Panc1 (cell line): ENCODE measurements at regions not wholly inside any gene's neighbourhood (a gene's known extent, or its start where the extent isn't known, plus 50 kb on each side); places are given as distances from the start of the nearest gene placed in this dataset.

ENCODE experiments used
- ATAC-seq: fragments of 200-7000 bp; cut with Tn5 transposase; 2 replicates; pipeline ENCODE4 v1.9.1; 2020; ENCODE audit warnings: mild to moderate bottlenecking, moderate library complexity
- BruUV-seq: library from RNA; stranded (reverse); fragments of 400-500 nt; replicated peaks from 2 replicates; lab custom pipeline; 2021; lab: Mats Ljungman, UMichigan
- CTCF ChIA-PET: fragments of 300-600 bp; sonication (Branson Sonifier 250); formaldehyde crosslinking; loops from one replicate; lab custom pipeline; 2022; ENCODE audit warnings: antibody characterized with exemption; lab: Charles Lee
- POLR2A ChIA-PET: fragments of 300-600 bp; sonication (Branson Sonifier 250); formaldehyde crosslinking; loops from one replicate; lab custom pipeline; 2022; ENCODE audit warnings: antibody characterized with exemption; lab: Charles Lee
- DNase-seq: peaks from one replicate; pipeline ENCODE4 v3.0.0-alpha.2; 2010; ENCODE audit warnings: low read depth, low spot score
- H3K27ac ChIP-seq: 2 replicates; pipeline ENCODE4 v1.5.1; 2011; ENCODE audit warnings: mild to moderate bottlenecking, low read length, inconsistent platforms
- H3K27me3 ChIP-seq: fragments of 200-500 bp; sonication (Bioruptor generic); 2 replicates; pipeline ENCODE4 v1.6.0; 2014; ENCODE audit warnings: low read length, inconsistent platforms; ENCODE audit not compliant: control insufficient read depth, insufficient read depth
- H3K36me3 ChIP-seq: fragments of 200-500 bp; sonication (Bioruptor generic); 2 replicates; pipeline ENCODE4 v1.5.1; 2014; ENCODE audit warnings: inconsistent platforms, mild to moderate bottlenecking, low read length, moderate library complexity; ENCODE audit not compliant: control insufficient read depth, insufficient read depth
- H3K4me1 ChIP-seq: 2 replicates; pipeline ENCODE4 v1.5.1; 2011; ENCODE audit warnings: inconsistent platforms, mild to moderate bottlenecking, low read length, moderate library complexity; ENCODE audit not compliant: control insufficient read depth, insufficient read depth
- H3K4me3 ChIP-seq, 2 experiments: 2 replicates each; pipeline ENCODE4 v1.5.1; 2011 to 2012; ENCODE audit warnings: low read depth in 2 of 2, low read length in 2 of 2, mild to moderate bottlenecking in 2 of 2, inconsistent platforms in 1 of 2, moderate library complexity in 1 of 2
- H3K9me3 ChIP-seq: fragments of 200-500 bp; sonication (Bioruptor generic); 2 replicates; pipeline ENCODE4 v1.5.1; 2014; ENCODE audit warnings: low read depth, mild to moderate bottlenecking, inconsistent platforms, low read length, moderate library complexity; ENCODE audit not compliant: control insufficient read depth, insufficient read depth
- POLR2AphosphoS5 ChIP-seq: IDR thresholded peaks from 2 replicates; pipeline ENCODE4 v1.6.1; 2012; ENCODE audit warnings: mild to moderate bottlenecking, low read depth, low read length, moderate library complexity
- SIN3A ChIP-seq: IDR thresholded peaks from 2 replicates; pipeline ENCODE4 v1.6.1; 2012; ENCODE audit warnings: low read depth, mild to moderate bottlenecking, low read length, moderate library complexity, borderline replicate concordance; ENCODE audit not compliant: insufficient read depth
- TCF7L2 ChIP-seq: IDR thresholded peaks from 2 replicates; pipeline ENCODE4 v1.6.1; 2011; ENCODE audit warnings: mild to moderate bottlenecking, low read depth, low read length, inconsistent platforms
- in situ Hi-C: cut with HindIII; loops from 2 replicates; pipeline ENCODE4 v1.10.0; 2016; ENCODE audit warnings: low sequenced_read_pairs, low pct_unique_long_range_greater_than_20kb
- intact Hi-C: fragments of 100-400 bp; cut with micrococcal nuclease; formaldehyde crosslinking; loops from one replicate; pipeline ENCODE4 v1.10.0; 2022; ENCODE audit not compliant: unreplicated experiment
- TF ChIP-seq, protein P1 (sequence below), 2 experiments: IDR thresholded peaks; 2 replicates each; pipeline ENCODE4 v1.6.1; 2011 to 2012; ENCODE audit warnings: low read depth in 2 of 2, control low read depth in 1 of 2, low read length in 1 of 2, mild to moderate bottlenecking in 1 of 2, moderate library complexity in 1 of 2; ENCODE audit not compliant: insufficient read depth in 1 of 2
- TF ChIP-seq, protein P2 (sequence below): fragments of 450-650 bp; IDR thresholded peaks from 2 replicates; pipeline ENCODE4 v1.5.1; 2017; ENCODE audit warnings: mild to moderate bottlenecking

DNA sequence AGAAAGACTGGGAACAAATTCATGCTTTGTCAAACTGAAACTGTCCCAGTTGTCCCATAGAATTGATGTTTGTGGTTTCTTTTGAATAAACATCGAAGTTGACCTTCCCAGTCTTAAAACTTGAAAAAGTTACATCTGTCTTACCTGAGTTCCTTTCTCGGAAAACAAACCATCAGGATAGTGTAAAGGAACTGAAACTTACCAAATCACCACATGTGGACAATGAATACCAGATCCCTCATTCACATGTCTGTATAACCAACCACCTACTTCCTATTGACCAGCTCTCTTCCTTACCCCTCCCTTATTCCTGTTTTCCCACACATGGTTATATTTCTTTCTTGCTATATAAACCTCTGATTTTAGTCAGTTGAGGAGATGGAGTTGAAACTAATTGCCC, 791.7 kb upstream of the PCDH20 start:
- Histone ChIP-seq H3K4me3 (no peak overlapping the region), H3K27ac (no peak overlapping the region), H3K36me3 (no peaks in the 10 kb centered on the region), H3K9me3 (no peaks in the 10 kb centered on the region; the same call in 1 of the 2 replicates), H3K4me1 (no peaks in the 10 kb centered on the region), H3K27me3 (no peaks in the 10 kb centered on the region)
- TF ChIP-seq, protein P1, sequence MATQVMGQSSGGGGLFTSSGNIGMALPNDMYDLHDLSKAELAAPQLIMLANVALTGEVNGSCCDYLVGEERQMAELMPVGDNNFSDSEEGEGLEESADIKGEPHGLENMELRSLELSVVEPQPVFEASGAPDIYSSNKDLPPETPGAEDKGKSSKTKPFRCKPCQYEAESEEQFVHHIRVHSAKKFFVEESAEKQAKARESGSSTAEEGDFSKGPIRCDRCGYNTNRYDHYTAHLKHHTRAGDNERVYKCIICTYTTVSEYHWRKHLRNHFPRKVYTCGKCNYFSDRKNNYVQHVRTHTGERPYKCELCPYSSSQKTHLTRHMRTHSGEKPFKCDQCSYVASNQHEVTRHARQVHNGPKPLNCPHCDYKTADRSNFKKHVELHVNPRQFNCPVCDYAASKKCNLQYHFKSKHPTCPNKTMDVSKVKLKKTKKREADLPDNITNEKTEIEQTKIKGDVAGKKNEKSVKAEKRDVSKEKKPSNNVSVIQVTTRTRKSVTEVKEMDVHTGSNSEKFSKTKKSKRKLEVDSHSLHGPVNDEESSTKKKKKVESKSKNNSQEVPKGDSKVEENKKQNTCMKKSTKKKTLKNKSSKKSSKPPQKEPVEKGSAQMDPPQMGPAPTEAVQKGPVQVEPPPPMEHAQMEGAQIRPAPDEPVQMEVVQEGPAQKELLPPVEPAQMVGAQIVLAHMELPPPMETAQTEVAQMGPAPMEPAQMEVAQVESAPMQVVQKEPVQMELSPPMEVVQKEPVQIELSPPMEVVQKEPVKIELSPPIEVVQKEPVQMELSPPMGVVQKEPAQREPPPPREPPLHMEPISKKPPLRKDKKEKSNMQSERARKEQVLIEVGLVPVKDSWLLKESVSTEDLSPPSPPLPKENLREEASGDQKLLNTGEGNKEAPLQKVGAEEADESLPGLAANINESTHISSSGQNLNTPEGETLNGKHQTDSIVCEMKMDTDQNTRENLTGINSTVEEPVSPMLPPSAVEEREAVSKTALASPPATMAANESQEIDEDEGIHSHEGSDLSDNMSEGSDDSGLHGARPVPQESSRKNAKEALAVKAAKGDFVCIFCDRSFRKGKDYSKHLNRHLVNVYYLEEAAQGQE (IDR thresholded peaks at IDR 0.05; ENCODE audit: insufficient read depth in 1 of 2, low read depth in 2 of 2, low read length in 1 of 2), result no peak
- TF ChIP-seq POLR2AphosphoS5 (no peak), SIN3A (no peak), TCF7L2 (no peak)
- TF ChIP-seq, protein P2, sequence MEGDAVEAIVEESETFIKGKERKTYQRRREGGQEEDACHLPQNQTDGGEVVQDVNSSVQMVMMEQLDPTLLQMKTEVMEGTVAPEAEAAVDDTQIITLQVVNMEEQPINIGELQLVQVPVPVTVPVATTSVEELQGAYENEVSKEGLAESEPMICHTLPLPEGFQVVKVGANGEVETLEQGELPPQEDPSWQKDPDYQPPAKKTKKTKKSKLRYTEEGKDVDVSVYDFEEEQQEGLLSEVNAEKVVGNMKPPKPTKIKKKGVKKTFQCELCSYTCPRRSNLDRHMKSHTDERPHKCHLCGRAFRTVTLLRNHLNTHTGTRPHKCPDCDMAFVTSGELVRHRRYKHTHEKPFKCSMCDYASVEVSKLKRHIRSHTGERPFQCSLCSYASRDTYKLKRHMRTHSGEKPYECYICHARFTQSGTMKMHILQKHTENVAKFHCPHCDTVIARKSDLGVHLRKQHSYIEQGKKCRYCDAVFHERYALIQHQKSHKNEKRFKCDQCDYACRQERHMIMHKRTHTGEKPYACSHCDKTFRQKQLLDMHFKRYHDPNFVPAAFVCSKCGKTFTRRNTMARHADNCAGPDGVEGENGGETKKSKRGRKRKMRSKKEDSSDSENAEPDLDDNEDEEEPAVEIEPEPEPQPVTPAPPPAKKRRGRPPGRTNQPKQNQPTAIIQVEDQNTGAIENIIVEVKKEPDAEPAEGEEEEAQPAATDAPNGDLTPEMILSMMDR, result no peak
- intact Hi-C loops, result no loop called here
- DNase-seq, result no peak
- no TSS peak for BruUV-seq
- CTCF ChIA-PET, result no interaction called here
- in situ Hi-C loops, result no loop called here
- no peak for ATAC-seq
- POLR2A ChIA-PET, result no interaction called here

- ATAC-seq (no peak), DNase-seq (no peak)
- CTCF ChIA-PET, result no interaction called here
- Histone ChIP-seq H3K27ac (no peak overlapping the region), H3K4me1 (no peaks in the 10 kb centered on the region), H3K9me3 (no peaks in the 10 kb centered on the region; the same call in 1 of the 2 replicates), H3K4me3 (no peak overlapping the region), H3K36me3 (no peaks in the 10 kb centered on the region), H3K27me3 (no peaks in the 10 kb centered on the region)
- intact Hi-C loops, result no loop called here
- POLR2A ChIA-PET, result no interaction called here
- no TSS peak for BruUV-seq
- in situ Hi-C loops, result no loop called here
- no peak for TF ChIP-seq SIN3A
- TF ChIP-seq, protein P1 (IDR thresholded peaks at IDR 0.05; ENCODE audit: insufficient read depth in 1 of 2, low read depth in 2 of 2, low read length in 1 of 2), result no peak
- TF ChIP-seq, protein P2, result no peak
- no peak for TF ChIP-seq POLR2AphosphoS5
- TF ChIP-seq TCF7L2, result no peak
Measured at GRCh38 chr13:62206165-62206564, 790.5 kb upstream of the PCDH20 start.
